GM12878 (cell line): ENCODE measurements at regions not wholly inside any gene's neighbourhood (a gene's known extent, or its start where the extent isn't known, plus 50 kb on each side); places are given as distances from the start of the nearest gene placed in this dataset.

Experiments used
- ATAC-seq: fragments of 200-7000 bp; cut with Tn5 transposase; 3 replicates; pipeline ENCODE4 v1.9.1; 2020; ENCODE audit warnings: mild to moderate bottlenecking, moderate library complexity
- BruUV-seq: library from RNA; stranded (reverse); fragments of 400-500 nt; replicated peaks from 2 replicates; lab custom pipeline; 2021; lab: Mats Ljungman, UMichigan
- CTCF ChIA-PET: fragments of 300-600 bp; sonication (Branson Sonifier 250); formaldehyde crosslinking; extraction: SDS; loops from one replicate; lab custom pipeline; 2021; ENCODE audit warnings: inconsistent platforms; lab: Yijun Ruan, JAX
- POLR2A ChIA-PET: fragments of 350-600 bp; formaldehyde crosslinking; extraction: SDS; loops from one replicate; lab custom pipeline; 2021; ENCODE audit warnings: inconsistent platforms; lab: Charles Lee
- RAD21 ChIA-PET: fragments of 300-600 bp; sonication (Branson Sonifier 250); formaldehyde crosslinking; loops from one replicate; lab custom pipeline; 2023; ENCODE audit warnings: antibody characterized with exemption; ENCODE audit not compliant: unreplicated experiment; lab: Charles Lee
- SMC1A ChIA-PET: fragments of 300-600 bp; sonication (Branson Sonifier 250); formaldehyde crosslinking; loops from one replicate; lab custom pipeline; 2023; ENCODE audit not compliant: unreplicated experiment, uncharacterized antibody; lab: Charles Lee
- DNase-seq: peaks from one replicate; pipeline ENCODE4 v3.0.0-alpha.2; 2011; ENCODE audit warnings: low read depth, low spot score
- FAIRE-seq: peaks from 3 replicates; lab custom pipeline; 2011; peaks lifted over from hg19 to GRCh38; lab: Jason Lieb, UNC
- H2AFZ ChIP-seq: 2 replicates; pipeline ENCODE4 v1.6.0; 2011; ENCODE audit warnings: low read depth, low read length, control low read depth; ENCODE audit not compliant: control insufficient read depth
- H3K27ac ChIP-seq: 2 replicates; pipeline ENCODE4 v1.5.1; 2011; ENCODE audit warnings: control low read depth; ENCODE audit not compliant: control insufficient read depth, insufficient read depth
- H3K27me3 ChIP-seq, 2 experiments: replicated peaks in 1 of 2; 2 replicates each; pipeline versions ENCODE4 v1.6.0 to v1.6.1; 2011; ENCODE audit warnings: low read length in 1 of 2; ENCODE audit not compliant: control insufficient read depth in 2 of 2, insufficient read depth in 2 of 2
- H3K36me3 ChIP-seq, 2 experiments: 2 replicates each; pipeline ENCODE4 v1.5.1; 2011; ENCODE audit warnings: low read length in 1 of 2; ENCODE audit not compliant: control insufficient read depth in 2 of 2, insufficient read depth in 2 of 2
- H3K4me1 ChIP-seq: 2 replicates; pipeline ENCODE4 v1.6.1; 2011; ENCODE audit warnings: mild to moderate bottlenecking, low read length, moderate library complexity, mixed read lengths; ENCODE audit not compliant: control insufficient read depth, insufficient read depth
- H3K4me2 ChIP-seq: 2 replicates; pipeline ENCODE4 v1.6.0; 2011; ENCODE audit warnings: control low read depth; ENCODE audit not compliant: control insufficient read depth, insufficient read depth
- H3K4me3 ChIP-seq: fragments of 200-600 bp; sonication (generic); 2 replicates; pipeline ENCODE4 v1.5.1; 2016
- H3K79me2 ChIP-seq: 2 replicates; pipeline ENCODE4 v1.6.0; 2011; ENCODE audit warnings: low read length; ENCODE audit not compliant: control insufficient read depth, insufficient read depth
- H3K9ac ChIP-seq: 2 replicates; pipeline ENCODE4 v1.8.0; 2011; ENCODE audit warnings: low read length, control low read depth, mixed read lengths; ENCODE audit not compliant: control insufficient read depth, insufficient read depth
- H3K9me3 ChIP-seq: replicated peaks from 3 replicates; pipeline ENCODE4 v1.5.1; 2011; ENCODE audit warnings: mild to moderate bottlenecking, low read length; ENCODE audit not compliant: control insufficient read depth, insufficient read depth
- H4K20me1 ChIP-seq: 2 replicates; pipeline ENCODE4 v1.6.0; 2011; ENCODE audit not compliant: control insufficient read depth, insufficient read depth
- CEBPZ ChIP-seq: fragments of 150-350 bp; IDR thresholded peaks from 2 replicates; pipeline ENCODE4 v1.6.1; 2016; ENCODE audit warnings: low read depth, low read length
- CREM ChIP-seq: IDR thresholded peaks from 2 replicates; pipeline ENCODE4 v1.6.1; 2014; ENCODE audit warnings: antibody characterized with exemption, low read depth
- CUX1 ChIP-seq: IDR thresholded peaks from 2 replicates; pipeline ENCODE4 v1.6.1; 2012; ENCODE audit warnings: improper control_type of control experiment, low read depth, low read length; ENCODE audit not compliant: insufficient replicate concordance
- HDAC2 ChIP-seq: fragments of 200-600 bp; sonication (generic); IDR thresholded peaks from 2 replicates; pipeline ENCODE4 v1.6.1; 2017
- RCOR1 ChIP-seq: conservative IDR thresholded peaks from 2 replicates; pipeline ENCODE4 v1.6.1; 2012; ENCODE audit warnings: low read depth, low read length, improper control_type of control experiment
- RELA ChIP-seq: fragments of 450-650 bp; IDR thresholded peaks from 2 replicates; pipeline ENCODE4 v1.8.0; 2014; ENCODE audit warnings: borderline replicate concordance; ENCODE audit not compliant: partially characterized antibody
- ZBED1 ChIP-seq: IDR thresholded peaks from 2 replicates; pipeline ENCODE4 v1.6.1; 2016; ENCODE audit warnings: borderline replicate concordance
- WGBS: methylation state at CpG from one replicate; pipeline ENCODE4 v1.1.6; 2016; ENCODE audit warnings: low lambda C conversion rate; ENCODE audit not compliant: insufficient replicate concordance, insufficient coverage; ENCODE audit errors: missing lambda C conversion rate; 5-methylcytosine and 5-hydroxymethylcytosine counted together
- in situ Hi-C: fragments of 300-500 bp; cut with MboI; formaldehyde crosslinking; loops from 9 replicates; pipeline ENCODE4 v1.14.3; 2018; ENCODE audit warnings: mixed read lengths
- intact Hi-C: fragments of 100-400 bp; cut with micrococcal nuclease; formaldehyde crosslinking; loops from one replicate; pipeline ENCODE4 v1.14.2; 2022; ENCODE audit not compliant: unreplicated experiment
- TF ChIP-seq, protein P1 (sequence below): IDR thresholded peaks from 2 replicates; pipeline ENCODE4 v1.6.1; 2012; ENCODE audit warnings: low read depth, low read length, improper control_type of control experiment

- TF ChIP-seq CEBPZ, result no peak
- TF ChIP-seq, protein P1, sequence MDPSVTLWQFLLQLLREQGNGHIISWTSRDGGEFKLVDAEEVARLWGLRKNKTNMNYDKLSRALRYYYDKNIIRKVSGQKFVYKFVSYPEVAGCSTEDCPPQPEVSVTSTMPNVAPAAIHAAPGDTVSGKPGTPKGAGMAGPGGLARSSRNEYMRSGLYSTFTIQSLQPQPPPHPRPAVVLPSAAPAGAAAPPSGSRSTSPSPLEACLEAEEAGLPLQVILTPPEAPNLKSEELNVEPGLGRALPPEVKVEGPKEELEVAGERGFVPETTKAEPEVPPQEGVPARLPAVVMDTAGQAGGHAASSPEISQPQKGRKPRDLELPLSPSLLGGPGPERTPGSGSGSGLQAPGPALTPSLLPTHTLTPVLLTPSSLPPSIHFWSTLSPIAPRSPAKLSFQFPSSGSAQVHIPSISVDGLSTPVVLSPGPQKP, result no peak
- TF ChIP-seq HDAC2, result no peak
- TF ChIP-seq RCOR1, result no peak
- no peak for TF ChIP-seq ZBED1
- no peak for TF ChIP-seq RELA
These were observed 174.8 kb downstream of the LRIG3 start (continued) for GRCh38 chr12:58745348-58746125.

- no peaks in the 10 kb centered on the region for H3K9me3 ChIP-seq
- RAD21 ChIA-PET, result no interaction called here
- H3K27me3 ChIP-seq, result no peaks in the 10 kb centered on the region
- CTCF ChIA-PET, result no interaction called here
- no peaks in the 10 kb centered on the region for H3K79me2 ChIP-seq
- no peak for ATAC-seq
- no peak for FAIRE-seq
- no peak overlapping the region for H3K9ac ChIP-seq
- intact Hi-C loops, result no loop called here
- H2AFZ ChIP-seq, result no peak overlapping the region
- BruUV-seq, result no TSS peak
- H3K27ac ChIP-seq, result no peak overlapping the region
- POLR2A ChIA-PET, result no interaction called here
- no peak overlapping the region for H3K4me3 ChIP-seq
- H3K4me2 ChIP-seq, result no peak overlapping the region
- no peaks in the 10 kb centered on the region for H3K36me3 ChIP-seq
- WGBS, result 47% methylated on average over 2 of the region's 2 CpGs
- SMC1A ChIA-PET, result no interaction called here
- no peaks in the 10 kb centered on the region for H3K4me1 ChIP-seq
- DNase-seq, result no peak
- no peak for TF ChIP-seq CUX1
- TF ChIP-seq CREM, result no peak
- TF ChIP-seq HDAC2, result no peak
- in situ Hi-C loops, result no loop called here
- H4K20me1 ChIP-seq, result no peaks in the 10 kb centered on the region
These were observed 172.8 kb downstream of the LRIG3 start for GRCh38 chr12:58747533-58747932.
